ENCODE measurements at regions not wholly inside any gene's neighbourhood (a gene's known extent, or its start where the extent isn't known, plus 50 kb on each side); places are given as distances from the start of the nearest gene placed in this dataset.

- DNase-seq, result no peak
Measured at GRCh38 chr1:95437011-95437410, 203.0 kb downstream of the RWDD3 start.

GRCh38 chr1:95437781-95438180 is 203.8 kb downstream of the RWDD3 start:
- no peak for DNase-seq

- no peak for DNase-seq
Measured at GRCh38 chr1:95438218-95438948, 204.4 kb downstream of the RWDD3 start.

GRCh38 chr1:95440511-95440910 is 206.5 kb downstream of the RWDD3 start:
- no peak for DNase-seq

- no peak for DNase-seq
Measured at GRCh38 chr1:95449516-95449915, 215.5 kb downstream of the RWDD3 start.

- DNase-seq, result no peak
Measured at GRCh38 chr1:95451054-95451453, 217.0 kb downstream of the RWDD3 start.

GRCh38 chr1:95451904-95452303 is 217.9 kb downstream of the RWDD3 start:
- no peak for DNase-seq

GRCh38 chr1:95453053-95453452 is 219.0 kb downstream of the RWDD3 start:
- no peak for DNase-seq

- DNase-seq, result no peak
Measured at GRCh38 chr1:95467036-95467435, 233.0 kb downstream of the RWDD3 start.

GRCh38 chr1:95475686-95476457 is 241.9 kb downstream of the RWDD3 start:
- DNase-seq, result no peak

GRCh38 chr1:95496307-95496706 is 262.3 kb downstream of the RWDD3 start:
- DNase-seq, result no peak

GRCh38 chr1:95496773-95497172 is 262.8 kb downstream of the RWDD3 start:
- DNase-seq, result no peak

GRCh38 chr1:95497566-95497965 is 263.6 kb downstream of the RWDD3 start:
- no peak for DNase-seq

GRCh38 chr1:95503278-95504030 is 269.4 kb downstream of the RWDD3 start:
- no peak for DNase-seq

GRCh38 chr1:95504321-95504720 is 270.3 kb downstream of the RWDD3 start:
- no peak for DNase-seq

- DNase-seq, result no peak
Measured at GRCh38 chr1:95506736-95507414, 272.9 kb downstream of the RWDD3 start.

- DNase-seq, result no peak
Measured at GRCh38 chr1:95509989-95510388, 276.0 kb downstream of the RWDD3 start.

GRCh38 chr1:95512925-95513324 is 278.9 kb downstream of the RWDD3 start:
- DNase-seq, result no peak

- no peak for DNase-seq
Measured at GRCh38 chr1:95517506-95517905, 283.5 kb downstream of the RWDD3 start.

GRCh38 chr1:95518310-95518709 is 284.3 kb downstream of the RWDD3 start:
- DNase-seq, result no peak

GRCh38 chr1:95520390-95520789 is 286.4 kb downstream of the RWDD3 start:
- no peak for DNase-seq

GRCh38 chr1:95532335-95532734 is 298.3 kb downstream of the RWDD3 start:
- no peak for DNase-seq

GRCh38 chr1:95534985-95535384 is 301.0 kb downstream of the RWDD3 start:
- no peak for DNase-seq

Data from NCI-H526 treated with DMSO at 0.1 percent for 48 hours (cell line).